ENCODE measurements at regions not wholly inside any gene's neighbourhood (a gene's known extent, or its start where the extent isn't known, plus 50 kb on each side); places are given as distances from the start of the nearest gene placed in this dataset.

- no peak overlapping the region for H3K4me3 ChIP-seq (ENCODE audit: low read depth, low read length)
- TF ChIP-seq CTCF (IDR thresholded peaks at IDR 0.05; ENCODE audit: low read depth, low read length, missing control alignments): no peak
- no peak for DNase-seq (ENCODE audit: low read depth)
Measured at GRCh38 chr5:83839256-83839655, 118.6 kb upstream of the HAPLN1 start.

- no peak overlapping the region for H3K4me3 ChIP-seq (ENCODE audit: low read depth, low read length)
- no peak for DNase-seq (ENCODE audit: low read depth)
- no peak for TF ChIP-seq CTCF (IDR thresholded peaks at IDR 0.05; ENCODE audit: low read depth, low read length, missing control alignments)
Measured at GRCh38 chr5:83837265-83837907, 116.7 kb upstream of the HAPLN1 start.

DNA sequence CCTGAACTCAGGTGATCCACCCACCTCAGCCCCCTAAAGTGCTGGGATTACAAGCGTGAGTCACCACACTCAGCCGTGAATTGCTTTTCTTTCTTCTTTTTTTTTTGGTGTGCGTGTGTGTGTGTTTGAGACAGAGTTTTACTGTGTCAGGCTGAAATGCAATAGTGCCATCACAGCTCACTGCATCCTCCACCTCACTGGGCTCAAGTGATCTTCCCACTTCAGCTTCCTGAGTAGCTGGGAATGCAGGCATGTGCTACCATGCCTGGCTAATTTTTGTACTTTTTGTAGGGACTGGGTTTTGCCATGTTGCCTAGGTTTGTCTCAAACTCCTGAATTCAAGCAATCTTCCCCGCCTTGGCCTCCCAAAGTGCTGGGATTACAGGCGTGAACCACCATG lies 113.7 kb upstream of the HAPLN1 start:
- H3K4me3 ChIP-seq (ENCODE audit: low read depth, low read length): no peak overlapping the region
- TF ChIP-seq CTCF (IDR thresholded peaks at IDR 0.05; ENCODE audit: low read depth, low read length, missing control alignments): no peak

DNA sequence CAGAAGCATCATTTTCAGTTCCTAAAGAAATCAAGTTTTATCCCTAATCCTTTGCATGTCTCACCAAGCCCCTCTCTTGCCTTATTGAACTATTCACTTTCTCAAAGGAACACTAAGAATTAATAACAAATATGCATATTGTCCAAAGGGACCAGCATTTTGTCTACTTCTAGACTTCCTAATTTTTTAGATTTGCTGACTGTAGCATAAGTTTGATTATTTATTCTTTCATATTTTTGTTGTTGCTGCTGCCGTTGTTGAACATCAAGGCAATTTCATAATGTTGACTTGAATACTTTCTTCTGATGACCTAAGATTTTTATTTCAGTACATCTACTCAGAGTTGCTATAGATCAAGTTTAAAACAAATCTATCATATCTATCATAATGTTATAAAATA lies 111.2 kb upstream of the HAPLN1 start:
- no peak for DNase-seq (ENCODE audit: low read depth)
- no peak for TF ChIP-seq CTCF (IDR thresholded peaks at IDR 0.05; ENCODE audit: low read depth, low read length, missing control alignments)

More for the DNA sequence above, 113.7 kb upstream of the HAPLN1 start:
- DNase-seq (ENCODE audit: low read depth): no peak

DNA sequence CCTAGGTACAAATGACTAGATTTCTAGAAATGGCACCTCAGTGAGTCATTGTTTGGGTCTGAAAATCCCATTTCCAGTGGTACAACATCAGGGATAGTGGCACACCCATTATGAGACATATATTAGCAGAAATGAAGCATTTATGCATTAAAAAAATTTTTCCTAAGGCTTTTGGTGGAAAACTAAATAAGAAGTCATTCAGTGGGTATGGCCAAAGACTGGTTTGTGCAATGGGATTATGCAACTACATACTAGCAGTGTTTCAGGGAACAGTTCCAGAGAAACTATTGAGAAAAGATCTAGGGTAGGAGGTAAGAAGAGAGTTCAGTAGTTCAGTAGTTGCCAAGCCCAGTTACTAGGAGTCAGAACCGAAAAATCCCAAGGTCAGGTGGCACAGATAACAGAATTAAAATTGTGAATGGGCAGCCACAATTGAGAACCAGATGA lies 106.5 kb upstream of the HAPLN1 start:
- DNase-seq (ENCODE audit: low read depth): no peak
- H3K4me3 ChIP-seq (ENCODE audit: low read depth, low read length): no peak overlapping the region
- no peak for TF ChIP-seq CTCF (IDR thresholded peaks at IDR 0.05; ENCODE audit: low read depth, low read length, missing control alignments)

More for the DNA sequence above, 111.2 kb upstream of the HAPLN1 start:
- H3K4me3 ChIP-seq (ENCODE audit: low read depth, low read length): no peak overlapping the region

GRCh38 chr5:83817591-83817990 lies 96.9 kb upstream of the HAPLN1 start:
- TF ChIP-seq CTCF (IDR thresholded peaks at IDR 0.05; ENCODE audit: low read depth, low read length, missing control alignments): no peak
- no peak overlapping the region for H3K4me3 ChIP-seq (ENCODE audit: low read depth, low read length)
- no peak for DNase-seq (ENCODE audit: low read depth)

DNA sequence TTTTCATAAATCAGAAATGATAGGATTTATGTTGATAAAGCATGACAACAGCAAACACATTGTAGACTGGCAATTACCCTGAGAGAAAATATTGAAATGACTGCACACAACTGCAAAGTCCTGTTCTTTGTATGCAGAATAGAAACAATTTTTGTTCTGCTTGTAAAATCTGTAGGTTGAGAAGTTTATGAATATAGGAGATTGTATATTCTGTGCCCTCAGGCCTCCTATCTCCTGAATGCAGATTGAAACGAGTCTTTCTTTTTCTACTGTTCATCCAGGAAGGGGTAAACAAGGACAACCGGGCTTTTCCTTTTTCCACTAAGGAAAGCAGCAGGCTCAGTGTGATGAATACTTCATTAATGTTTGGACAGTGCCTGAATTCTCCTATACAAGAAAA lies 95.0 kb upstream of the HAPLN1 start:
- no peak overlapping the region for H3K4me3 ChIP-seq (ENCODE audit: low read depth, low read length)
- TF ChIP-seq CTCF (IDR thresholded peaks at IDR 0.05; ENCODE audit: low read depth, low read length, missing control alignments): no peak
- DNase-seq (ENCODE audit: low read depth): no peak

Data from GM12864 (cell line).